ENCODE measurements at regions not wholly inside any gene's neighbourhood (a gene's known extent, or its start where the extent isn't known, plus 50 kb on each side); places are given as distances from the start of the nearest gene placed in this dataset.

DNA sequence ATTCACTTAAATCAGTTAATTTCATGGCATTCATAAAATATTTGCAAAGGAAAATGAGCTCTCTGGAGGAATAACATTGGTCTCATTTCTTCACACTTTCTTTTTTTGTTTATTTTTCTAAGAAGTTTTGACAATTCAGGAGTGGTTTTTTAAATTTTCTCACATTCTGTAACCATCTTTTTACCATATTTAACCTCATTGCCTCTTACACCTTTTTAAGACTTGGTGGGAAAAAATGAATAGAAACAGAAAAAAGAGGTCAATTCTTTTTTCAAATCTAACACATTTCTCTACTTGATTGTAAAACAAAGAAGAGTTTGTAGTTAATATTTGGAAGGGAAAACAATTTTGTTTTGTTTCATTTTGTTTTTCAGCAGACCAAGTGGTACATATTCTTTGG is 1034.7 kb upstream of the RAG2 start:
- no peaks in the 10 kb centered on the region for H3K4me1 ChIP-seq
- H3K9me3 ChIP-seq, result no peaks in the 10 kb centered on the region
- TF ChIP-seq, protein P1, sequence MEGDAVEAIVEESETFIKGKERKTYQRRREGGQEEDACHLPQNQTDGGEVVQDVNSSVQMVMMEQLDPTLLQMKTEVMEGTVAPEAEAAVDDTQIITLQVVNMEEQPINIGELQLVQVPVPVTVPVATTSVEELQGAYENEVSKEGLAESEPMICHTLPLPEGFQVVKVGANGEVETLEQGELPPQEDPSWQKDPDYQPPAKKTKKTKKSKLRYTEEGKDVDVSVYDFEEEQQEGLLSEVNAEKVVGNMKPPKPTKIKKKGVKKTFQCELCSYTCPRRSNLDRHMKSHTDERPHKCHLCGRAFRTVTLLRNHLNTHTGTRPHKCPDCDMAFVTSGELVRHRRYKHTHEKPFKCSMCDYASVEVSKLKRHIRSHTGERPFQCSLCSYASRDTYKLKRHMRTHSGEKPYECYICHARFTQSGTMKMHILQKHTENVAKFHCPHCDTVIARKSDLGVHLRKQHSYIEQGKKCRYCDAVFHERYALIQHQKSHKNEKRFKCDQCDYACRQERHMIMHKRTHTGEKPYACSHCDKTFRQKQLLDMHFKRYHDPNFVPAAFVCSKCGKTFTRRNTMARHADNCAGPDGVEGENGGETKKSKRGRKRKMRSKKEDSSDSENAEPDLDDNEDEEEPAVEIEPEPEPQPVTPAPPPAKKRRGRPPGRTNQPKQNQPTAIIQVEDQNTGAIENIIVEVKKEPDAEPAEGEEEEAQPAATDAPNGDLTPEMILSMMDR (IDR thresholded peaks at IDR 0.05), result no peak
- TF ChIP-seq POLR2A (IDR thresholded peaks at IDR 0.05), result no peak
- intact Hi-C loops (cut with DNase I), result no loop called here
- no peak for DNase-seq
- no peak overlapping the region for H3K27ac ChIP-seq
- H3K36me3 ChIP-seq, result no peaks in the 10 kb centered on the region
- no peak overlapping the region for H3K4me3 ChIP-seq (replicated peaks in 1 of 3)
- H3K27me3 ChIP-seq, result no peaks in the 10 kb centered on the region

DNA sequence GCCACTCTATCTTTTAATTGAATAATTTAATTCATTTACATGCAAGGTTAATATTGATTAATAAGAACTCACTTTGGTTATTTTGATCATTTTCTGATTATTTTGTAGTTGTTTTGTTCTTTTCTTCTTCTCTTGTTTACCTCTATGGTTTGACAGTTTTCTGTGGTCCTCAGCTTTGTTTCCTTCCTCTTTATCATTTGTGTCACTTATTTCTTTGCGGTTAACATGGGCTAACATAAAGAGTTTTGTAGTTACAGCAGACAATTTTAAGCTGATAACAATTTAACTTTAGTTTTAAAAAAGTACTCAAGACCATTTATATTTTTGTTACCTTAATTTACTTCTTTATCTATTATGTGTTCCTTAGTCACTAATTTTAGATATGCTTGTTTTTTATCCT is 1032.8 kb upstream of the RAG2 start:
- TF ChIP-seq, protein P1 (IDR thresholded peaks at IDR 0.05), result no peak
- no peak for TF ChIP-seq POLR2A (IDR thresholded peaks at IDR 0.05)
- no peak for DNase-seq
- intact Hi-C loops (cut with DNase I), result no loop called here
- Histone ChIP-seq H3K4me3 (replicated peaks in 1 of 3) (no peak overlapping the region), H3K36me3 (no peaks in the 10 kb centered on the region), H3K4me1 (no peaks in the 10 kb centered on the region), H3K27ac (no peak overlapping the region), H3K27me3 (no peaks in the 10 kb centered on the region), H3K9me3 (no peaks in the 10 kb centered on the region)
- 82 to 86% methylated on average over 1 of the region's 1 CpG for WGBS, 2 donors

GRCh38 chr11:37623778-37624177 is 1025.7 kb upstream of the RAG2 start:
- no peak overlapping the region for H3K27ac ChIP-seq
- no peaks in the 10 kb centered on the region for H3K36me3 ChIP-seq
- H3K4me1 ChIP-seq, result no peaks in the 10 kb centered on the region
- H3K9me3 ChIP-seq, result no peaks in the 10 kb centered on the region
- DNase-seq, result no peak
- no peaks in the 10 kb centered on the region for H3K27me3 ChIP-seq
- intact Hi-C loops (cut with DNase I), result no loop called here
- TF ChIP-seq, protein P1 (IDR thresholded peaks at IDR 0.05), result no peak
- no peak for TF ChIP-seq POLR2A (IDR thresholded peaks at IDR 0.05)
- 77 to 84% methylated on average over 3 of the region's 3 CpGs for WGBS, 2 donors
- no peak overlapping the region for H3K4me3 ChIP-seq (replicated peaks in 1 of 3)

GRCh38 chr11:37621662-37622061 is 1023.6 kb upstream of the RAG2 start:
- TF ChIP-seq, protein P1 (IDR thresholded peaks at IDR 0.05), result no peak
- no peak for TF ChIP-seq POLR2A (IDR thresholded peaks at IDR 0.05)
- Histone ChIP-seq H3K27me3 (no peaks in the 10 kb centered on the region), H3K4me1 (no peaks in the 10 kb centered on the region), H3K4me3 (replicated peaks in 1 of 3) (no peak overlapping the region), H3K36me3 (no peaks in the 10 kb centered on the region), H3K27ac (no peak overlapping the region), H3K9me3 (no peaks in the 10 kb centered on the region)
- 86 to 88% methylated on average over 1 of the region's 1 CpG for WGBS, 2 donors
- intact Hi-C loops (cut with DNase I), result no loop called here
- DNase-seq, result no peak

DNA sequence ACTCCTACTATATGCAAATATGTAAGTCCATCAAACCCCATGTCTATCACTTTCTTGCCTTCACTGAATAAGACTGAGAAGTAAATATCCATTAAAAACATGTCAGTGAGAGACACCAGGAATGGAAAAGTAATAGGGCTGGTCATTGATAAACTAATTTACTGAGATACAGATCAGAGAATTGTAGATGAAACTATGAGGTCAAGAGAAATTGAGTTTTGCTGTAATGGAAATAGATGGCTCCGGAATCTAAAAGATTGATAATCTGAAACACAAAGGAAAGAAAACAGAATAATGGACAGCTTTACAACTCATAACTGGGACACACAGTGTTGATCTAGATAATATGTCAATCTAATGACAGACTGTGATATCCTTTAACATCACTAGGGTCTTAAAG is 1018.3 kb upstream of the RAG2 start:
- 91 to 97% methylated on average over 1 of the region's 1 CpG for WGBS, 2 donors
- Histone ChIP-seq H3K27me3 (no peaks in the 10 kb centered on the region), H3K4me1 (no peaks in the 10 kb centered on the region), H3K4me3 (replicated peaks in 1 of 3) (no peak overlapping the region), H3K27ac (no peak overlapping the region), H3K9me3 (no peaks in the 10 kb centered on the region), H3K36me3 (no peaks in the 10 kb centered on the region)
- intact Hi-C loops (cut with DNase I), result no loop called here
- no peak for DNase-seq
- no peak for TF ChIP-seq POLR2A (IDR thresholded peaks at IDR 0.05)

DNA sequence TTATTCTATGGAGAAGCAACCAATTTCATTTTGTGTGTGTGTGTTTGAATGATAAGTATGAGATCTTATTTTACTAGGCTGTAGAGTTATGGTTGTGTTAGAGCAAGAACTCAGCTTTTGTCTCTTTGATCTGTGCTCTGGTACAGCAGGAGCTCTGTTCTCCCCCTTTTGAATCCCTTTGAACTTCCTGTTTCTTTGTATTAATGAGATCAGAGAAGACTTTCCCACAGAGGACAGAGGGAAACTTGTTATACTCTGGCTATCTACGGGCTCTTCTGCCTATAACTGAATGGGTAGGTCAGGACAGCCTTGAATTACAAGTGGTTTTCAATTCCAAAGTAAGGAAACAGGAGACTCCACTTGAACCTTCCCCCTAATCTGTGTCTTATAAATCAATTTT is 1015.0 kb upstream of the RAG2 start:
- intact Hi-C loops (cut with DNase I), result no loop called here
- H3K27me3 ChIP-seq, result no peaks in the 10 kb centered on the region

More for the DNA sequence above, 1015.0 kb upstream of the RAG2 start:
- Histone ChIP-seq H3K27ac (no peak overlapping the region), H3K4me1 (no peaks in the 10 kb centered on the region), H3K9me3 (no peaks in the 10 kb centered on the region), H3K4me3 (replicated peaks in 1 of 3) (no peak overlapping the region), H3K36me3 (no peaks in the 10 kb centered on the region)
- no peak for TF ChIP-seq POLR2A (IDR thresholded peaks at IDR 0.05)
- TF ChIP-seq, protein P1 (IDR thresholded peaks at IDR 0.05), result no peak
- DNase-seq, result no peak
- WGBS, 2 donors, result 36 to 45% methylated on average over 1 of the region's 1 CpG
